HG02759 (cell line): ENCODE measurements at regions not wholly inside any gene's neighbourhood (a gene's known extent, or its start where the extent isn't known, plus 50 kb on each side); places are given as distances from the start of the nearest gene placed in this dataset.
"Not testable (repeated sequence)": the region's sequence is repeated elsewhere in the genome, so short reads cannot be mapped to it uniquely, and the experiment has no call there.

Source experiments
- ATAC-seq: cut with Tn5 transposase; IDR thresholded peaks from one replicate; pipeline ENCODE4 v1.9.1; 2021; ENCODE audit warnings: mild to moderate bottlenecking, moderate library complexity; ENCODE audit not compliant: unreplicated experiment

DNA sequence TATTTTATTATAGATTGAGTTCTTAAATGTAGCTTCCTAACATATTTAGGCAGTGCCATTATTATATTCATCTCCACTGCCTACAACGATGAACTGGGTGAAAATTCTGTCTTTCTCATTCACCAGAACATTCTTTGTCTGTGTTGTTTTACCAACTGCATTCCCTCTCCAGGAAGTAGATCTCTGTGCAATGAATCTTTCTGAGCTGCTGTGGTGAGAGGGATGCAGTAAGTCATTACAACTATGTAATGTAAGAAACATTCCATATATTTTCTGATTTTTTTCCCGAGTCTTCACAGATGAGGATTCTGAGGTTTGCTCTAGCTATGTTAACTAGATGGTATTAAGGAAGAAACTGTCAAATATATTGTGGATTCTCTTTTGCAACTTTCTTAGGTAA is 811.9 kb upstream of the PCDH7 start:
- ATAC-seq: no peak

DNA sequence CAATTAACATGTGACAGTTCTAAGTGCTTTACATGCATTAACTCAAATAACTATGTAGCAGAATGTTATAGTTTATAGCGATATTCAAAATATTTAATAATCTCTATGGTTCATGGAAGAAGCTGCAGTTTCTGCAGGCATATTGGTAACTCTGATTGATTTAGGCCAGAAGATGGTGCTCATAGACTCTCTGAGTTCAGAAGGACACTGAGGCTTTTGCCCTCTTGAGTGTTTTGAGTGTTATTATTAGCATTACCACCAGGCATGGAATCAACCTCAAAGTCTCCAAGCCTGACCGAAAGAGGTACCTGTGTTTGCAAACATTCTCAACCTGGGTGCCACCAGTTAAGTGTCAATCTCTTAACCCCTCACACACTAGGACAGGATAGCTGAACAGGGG is 792.3 kb upstream of the PCDH7 start:
- ATAC-seq: no peak

DNA sequence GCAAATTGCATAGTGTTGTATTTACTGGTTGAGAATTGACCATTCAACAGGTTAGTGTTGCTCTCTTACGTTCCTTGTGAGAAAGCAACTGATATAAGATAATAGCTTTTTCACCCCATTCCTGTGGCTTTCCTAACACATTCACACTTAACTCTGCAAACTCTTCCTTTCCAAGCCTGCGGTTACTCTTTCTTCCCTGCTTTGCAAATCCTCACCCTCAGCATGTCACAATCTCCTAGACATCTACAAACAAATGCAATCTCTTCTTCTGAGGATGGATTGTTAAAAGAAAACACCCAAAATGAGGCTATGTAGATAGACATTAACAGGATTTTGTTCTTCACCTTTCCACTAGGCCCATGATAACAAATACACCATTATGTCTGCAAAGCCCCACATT is 771.7 kb upstream of the PCDH7 start:
- no peak for ATAC-seq

DNA sequence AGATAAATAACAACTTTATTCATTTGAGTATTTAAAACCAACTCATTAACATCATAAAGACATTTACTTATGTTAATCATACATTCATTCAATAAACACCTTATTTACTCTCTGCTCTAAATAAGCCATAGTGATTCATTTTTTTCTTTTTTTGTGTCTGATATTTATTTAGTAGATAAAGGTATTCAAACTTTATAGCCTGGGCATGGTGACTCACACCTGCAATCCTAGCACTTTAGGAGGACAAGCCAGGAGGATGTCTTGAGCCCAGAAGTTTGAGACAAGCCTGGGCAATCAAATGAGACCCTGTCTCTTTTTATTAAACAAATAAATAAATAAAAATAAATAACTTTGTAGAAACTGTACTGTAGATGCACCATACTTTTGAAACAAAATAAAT is 771.3 kb upstream of the PCDH7 start:
- no peak for ATAC-seq

DNA sequence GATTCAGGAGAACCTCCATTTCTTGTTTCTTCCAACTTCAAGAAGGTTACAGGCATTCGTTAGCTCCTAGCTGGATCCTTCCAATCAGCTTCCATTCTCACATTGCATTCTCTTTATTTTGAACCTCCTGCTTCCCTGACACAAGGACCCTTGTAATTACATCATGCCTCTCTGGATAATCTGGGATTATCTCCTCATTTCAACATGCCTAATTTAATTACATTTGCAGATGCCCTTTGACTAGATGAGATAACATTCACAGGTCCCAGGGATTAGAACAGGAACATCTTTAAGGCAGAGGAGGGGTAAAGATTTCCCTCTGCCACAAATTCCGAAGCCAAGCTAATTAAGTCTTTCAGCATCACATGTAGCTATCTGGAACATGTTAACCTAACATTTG is 753.8 kb upstream of the PCDH7 start:
- no peak for ATAC-seq

DNA sequence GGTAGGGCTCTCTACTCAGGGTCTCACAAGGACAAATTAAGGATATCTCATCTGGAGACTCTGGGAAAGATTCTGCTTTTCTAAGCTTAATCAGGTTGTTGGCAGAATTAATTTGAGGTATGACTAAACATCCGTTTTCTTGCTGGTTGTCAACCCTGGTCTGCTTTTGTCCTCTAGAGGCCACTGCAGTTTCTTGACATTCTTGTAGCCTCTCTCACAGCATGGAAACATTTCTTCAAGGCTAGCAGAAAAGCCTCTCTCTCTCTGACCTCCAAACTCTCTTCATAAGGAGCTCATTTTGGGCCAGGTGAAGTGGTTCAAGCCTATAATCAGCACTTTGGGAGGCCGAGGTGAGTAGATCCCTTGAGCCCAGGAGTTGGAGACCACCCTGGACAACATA is 749.5 kb upstream of the PCDH7 start:
- ATAC-seq: no peak

DNA sequence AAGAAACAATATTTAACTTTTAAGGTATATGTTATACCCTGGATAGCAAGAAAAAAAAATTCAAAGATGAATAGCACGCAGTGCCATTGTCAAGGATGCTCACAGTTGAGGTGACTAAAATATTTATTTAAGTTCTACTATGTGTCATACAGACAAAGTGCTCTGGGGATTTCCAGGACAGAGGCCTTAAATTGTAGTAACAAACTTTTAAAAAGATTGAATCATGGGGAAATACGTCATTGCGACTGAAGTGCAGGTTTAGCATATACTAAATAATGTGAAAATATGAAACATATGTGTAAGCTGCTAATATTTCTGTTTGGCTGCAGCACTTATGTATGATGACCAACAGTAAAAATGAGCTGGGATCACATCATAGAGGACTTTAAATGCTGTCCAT is 748.0 kb upstream of the PCDH7 start:
- no peak for ATAC-seq

DNA sequence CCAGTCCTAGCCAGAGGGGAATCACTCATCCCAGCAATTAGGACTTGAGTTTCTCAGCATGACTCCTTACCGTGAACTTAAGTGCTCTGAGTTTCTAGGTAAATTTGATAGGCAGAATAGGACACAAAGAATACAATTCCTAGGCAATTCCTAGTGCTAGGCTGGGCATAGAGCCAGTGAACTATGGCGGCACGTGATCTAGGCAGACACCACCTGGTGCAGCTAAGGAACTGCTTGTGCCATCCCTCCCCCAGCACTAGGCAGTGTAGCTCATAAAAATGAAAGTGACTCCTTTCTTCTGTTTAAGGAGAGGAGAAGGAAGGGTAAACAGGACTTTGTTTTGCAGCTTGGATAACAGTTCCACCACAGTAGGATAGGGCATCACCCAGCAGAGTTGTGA is 736.3 kb upstream of the PCDH7 start:
- no peak for ATAC-seq

DNA sequence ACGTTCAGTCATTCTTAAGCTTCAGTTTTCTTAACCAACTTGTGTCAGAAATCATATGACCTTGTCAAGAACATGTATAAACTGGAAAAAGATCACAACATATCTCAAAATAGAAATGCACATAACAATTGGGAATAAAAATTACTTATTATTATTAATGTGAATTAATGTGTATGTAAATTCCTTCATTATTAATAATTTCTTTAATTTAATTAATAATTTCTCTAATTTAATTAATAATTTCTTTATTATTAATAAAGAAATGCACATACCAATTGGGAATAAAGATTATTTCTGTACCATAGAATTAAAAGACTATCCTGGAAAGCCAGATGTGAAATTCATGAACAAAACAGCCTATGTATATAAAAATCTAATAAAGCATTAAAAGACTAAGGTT is 718.5 kb upstream of the PCDH7 start:
- no peak for ATAC-seq

DNA sequence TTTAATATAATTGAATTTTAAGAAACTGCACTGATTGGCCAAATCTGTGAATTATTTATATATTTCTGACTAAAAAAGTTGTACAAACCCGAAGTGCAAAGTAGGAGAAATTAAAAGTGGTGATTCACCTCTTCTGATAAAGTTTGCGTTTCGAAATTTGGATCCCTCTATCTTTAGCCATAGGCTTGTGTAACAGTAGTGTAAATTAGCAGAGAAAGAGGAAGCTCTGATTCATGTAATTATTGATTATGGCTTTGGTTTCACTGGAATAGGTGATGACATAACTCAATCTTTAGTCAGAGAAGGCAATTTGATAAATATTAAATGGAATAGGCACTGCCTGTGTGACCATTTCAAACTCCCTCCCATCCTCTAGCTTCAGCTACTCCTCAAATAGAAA is 717.8 kb upstream of the PCDH7 start:
- no peak for ATAC-seq

DNA sequence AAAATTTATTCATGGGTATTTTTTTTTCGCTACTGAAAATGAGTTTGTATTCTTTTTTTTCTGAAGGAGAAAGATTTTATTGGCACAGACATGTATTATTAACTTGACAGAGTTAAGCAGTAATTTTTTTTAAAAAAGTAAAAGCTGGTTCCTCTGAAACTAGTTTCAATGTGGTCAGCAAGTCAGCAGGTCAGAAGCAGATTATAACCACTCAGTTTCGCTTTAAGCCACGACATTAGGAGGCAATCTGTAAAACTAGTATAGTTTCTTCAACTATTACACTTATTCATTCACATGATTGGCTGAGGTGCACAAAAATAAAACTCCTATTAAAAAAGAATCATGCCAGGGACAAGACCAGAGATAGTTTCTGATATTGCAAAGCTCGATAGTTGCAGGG is 714.2 kb upstream of the PCDH7 start:
- no peak for ATAC-seq

DNA sequence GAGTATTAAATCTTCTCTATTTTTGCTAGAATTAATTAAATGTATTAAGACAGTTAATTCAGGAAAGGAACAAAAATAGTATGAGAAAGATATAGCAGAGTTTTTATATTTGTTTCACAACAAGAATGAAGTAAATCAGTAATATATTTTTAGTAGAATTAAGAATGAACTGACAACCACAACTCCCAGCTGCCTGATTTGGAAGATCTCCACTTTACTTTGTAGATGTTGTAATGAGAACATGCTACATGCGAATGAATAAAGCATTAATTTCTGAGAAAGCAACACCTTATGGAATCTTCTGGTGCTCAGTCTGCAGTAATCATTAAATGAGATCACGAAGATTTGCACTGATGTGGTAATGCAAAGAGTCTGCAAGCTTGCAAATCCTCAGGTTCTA is 695.6 kb upstream of the PCDH7 start:
- ATAC-seq: no peak

DNA sequence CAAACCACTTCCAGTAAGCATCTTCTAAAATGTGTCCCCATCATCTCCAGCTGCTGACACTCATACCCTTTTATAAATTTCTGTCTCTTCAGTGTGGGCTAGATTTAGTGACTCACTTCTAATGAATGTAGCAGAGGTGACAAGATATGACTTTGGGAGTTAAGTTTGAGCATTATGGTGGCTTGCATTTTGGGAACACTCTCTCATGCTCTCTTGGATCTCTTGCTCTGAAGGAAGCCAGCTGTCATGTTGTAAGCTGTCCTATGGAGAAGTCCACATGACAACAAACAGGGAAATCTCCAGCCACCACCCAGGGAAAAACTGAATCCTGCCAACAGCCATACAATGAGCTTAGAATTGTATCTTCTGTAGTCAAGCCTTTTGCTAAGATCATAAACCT is 691.3 kb upstream of the PCDH7 start:
- ATAC-seq: no peak

DNA sequence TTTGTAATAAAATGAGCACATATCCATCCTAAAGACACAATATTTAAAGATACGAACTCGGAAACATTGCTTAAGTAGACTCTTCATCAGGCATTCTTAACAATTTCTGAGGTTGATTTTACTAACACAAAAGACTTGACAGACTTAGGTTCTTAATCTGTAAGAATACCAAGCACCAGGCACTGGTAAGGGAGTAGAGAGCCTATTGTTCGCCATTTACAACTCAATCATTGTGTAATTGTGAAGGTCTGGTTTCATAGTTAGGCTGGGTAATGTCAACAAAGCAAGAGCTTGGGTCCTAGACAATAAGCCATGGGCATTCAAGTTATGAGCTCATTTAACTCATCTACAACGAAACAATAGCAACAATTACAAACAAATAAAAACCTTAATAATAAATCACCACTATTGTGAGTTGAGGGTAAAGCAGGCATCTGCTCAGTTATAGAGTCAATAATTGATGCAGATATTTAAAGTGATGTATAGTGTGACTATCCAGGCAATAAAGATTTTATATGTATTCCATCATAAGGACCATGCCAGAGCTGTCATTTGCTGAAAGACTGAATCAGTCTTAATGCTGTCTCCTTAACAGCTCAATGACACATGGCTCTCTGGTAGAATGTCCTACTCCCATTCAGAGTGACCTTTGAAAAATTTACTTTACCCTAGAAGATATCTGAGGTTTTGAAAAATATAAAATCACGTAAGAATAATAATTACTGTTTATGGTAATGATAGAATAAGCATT is 664.0 kb upstream of the PCDH7 start:
- no peak for ATAC-seq

DNA sequence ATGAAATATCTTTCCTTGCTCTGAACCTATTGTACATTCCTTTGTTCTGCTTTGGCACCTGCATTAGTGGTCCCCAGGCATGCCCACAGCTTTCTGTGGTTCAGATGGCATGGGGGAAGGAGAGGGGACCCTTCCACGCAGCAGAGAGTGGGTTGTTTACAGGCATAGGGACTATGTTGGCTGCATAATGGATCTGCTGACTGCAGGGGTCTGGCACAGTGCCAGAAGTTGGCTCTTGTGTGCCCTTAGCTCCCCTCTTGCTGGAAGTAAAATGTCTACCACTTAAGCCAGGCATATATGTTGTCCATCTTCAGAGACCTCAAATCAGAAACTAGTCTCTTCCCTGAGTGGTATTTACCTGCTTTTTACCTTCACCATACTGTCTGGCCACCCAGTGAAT is 651.9 kb upstream of the PCDH7 start:
- no peak for ATAC-seq

DNA sequence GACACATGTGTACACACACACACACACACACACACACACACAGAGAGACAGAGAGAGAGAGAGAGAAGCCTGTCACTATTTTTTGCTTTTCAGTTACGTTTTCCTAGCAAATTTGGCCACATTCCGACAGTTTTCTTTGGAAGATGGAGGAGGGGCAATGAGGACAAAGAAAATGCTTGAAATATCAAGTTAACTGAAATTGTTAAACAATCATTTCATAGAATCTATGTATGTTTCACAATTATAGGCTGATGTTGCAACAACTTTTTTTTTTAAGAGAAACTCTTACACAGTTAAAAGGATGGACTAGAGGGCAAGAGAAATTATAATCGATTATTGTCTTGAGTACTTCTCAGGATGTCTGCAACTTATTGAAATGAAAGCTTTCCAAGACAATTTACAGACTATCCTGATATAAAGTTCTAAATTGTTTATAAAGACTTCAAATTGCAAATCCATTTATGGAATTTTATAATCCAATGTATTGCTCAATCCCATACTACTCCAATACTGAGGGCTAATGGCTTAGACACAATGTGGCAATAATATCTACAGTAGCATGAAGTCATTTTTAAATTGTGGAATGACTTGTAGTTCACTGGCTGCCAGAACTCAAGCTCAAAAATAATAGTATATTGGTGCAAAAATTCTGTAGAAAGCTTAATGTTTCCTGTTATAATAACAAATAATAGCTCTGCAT is 647.0 kb upstream of the PCDH7 start:
- no peak for ATAC-seq

DNA sequence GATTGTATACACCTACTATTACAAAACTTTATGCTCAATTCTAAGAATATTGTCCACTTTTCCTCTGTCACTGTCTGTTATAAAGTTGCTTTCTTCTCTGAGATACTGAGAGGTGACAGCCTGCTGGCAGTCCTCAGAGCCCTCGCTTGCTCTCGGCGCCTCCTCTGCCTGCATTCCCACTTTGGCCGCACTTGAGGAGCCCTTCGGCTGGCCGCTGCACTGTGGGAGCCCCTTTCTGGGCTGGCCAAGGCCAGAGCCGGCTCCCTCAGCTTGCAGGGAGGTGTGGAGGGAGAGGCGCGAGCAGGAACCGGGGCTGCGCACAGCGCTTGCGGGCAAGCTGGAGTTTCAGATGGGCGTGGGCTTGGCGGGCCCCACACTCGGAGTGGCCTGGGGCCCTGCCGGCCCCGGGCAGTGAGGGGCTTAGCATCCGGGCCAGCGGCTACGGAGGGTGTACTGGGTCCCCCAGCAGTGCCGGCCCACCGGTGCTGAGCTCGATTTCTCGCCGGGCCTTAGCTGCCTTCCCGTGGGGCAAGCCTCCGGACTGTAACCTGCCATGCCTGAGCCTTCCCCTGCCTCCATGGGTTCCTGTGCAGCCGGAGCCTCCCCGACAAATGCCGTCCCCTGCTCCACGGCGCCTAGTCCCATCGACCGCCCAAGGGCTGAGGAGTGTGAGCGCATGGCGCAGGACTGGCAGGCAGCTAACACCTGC is 627.6 kb upstream of the PCDH7 start:
- ATAC-seq: not testable (repeated sequence)

DNA sequence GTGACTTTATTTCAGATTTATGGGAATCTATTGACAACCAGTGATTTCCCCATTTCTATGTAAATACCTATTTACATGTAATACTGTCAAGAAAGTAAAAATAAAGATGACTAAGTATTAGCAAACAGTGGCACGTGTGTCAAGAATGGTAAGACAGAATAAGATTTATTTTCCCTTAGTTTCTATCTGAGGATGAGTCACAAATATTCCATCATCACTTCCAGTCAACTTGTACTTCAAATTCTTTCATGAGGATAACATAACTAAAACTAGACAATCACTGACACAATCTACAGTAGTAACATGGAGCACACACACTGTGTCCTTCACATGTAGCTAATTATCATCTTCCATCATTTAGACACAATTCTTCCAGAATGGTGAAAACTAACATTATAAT is 625.3 kb upstream of the PCDH7 start:
- no peak for ATAC-seq

DNA sequence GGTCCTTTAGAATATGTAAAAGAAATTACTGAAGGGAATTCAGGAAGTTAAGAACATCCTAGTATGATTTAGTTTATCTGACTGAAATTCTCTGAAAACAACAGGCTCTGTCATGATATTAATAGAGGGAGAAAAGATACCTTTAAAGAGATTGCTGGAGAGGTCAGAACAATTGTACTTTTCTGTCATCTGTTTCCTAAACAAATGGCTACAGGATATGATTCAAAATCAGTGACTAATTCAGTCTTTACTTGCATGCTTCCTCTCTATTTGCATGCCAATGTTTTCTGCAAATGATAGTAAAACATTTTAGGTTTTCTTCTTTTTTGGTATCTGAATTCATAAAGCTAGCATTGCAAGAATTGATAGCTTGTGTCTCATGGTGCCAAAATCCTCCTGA is 616.7 kb upstream of the PCDH7 start:
- no peak for ATAC-seq

DNA sequence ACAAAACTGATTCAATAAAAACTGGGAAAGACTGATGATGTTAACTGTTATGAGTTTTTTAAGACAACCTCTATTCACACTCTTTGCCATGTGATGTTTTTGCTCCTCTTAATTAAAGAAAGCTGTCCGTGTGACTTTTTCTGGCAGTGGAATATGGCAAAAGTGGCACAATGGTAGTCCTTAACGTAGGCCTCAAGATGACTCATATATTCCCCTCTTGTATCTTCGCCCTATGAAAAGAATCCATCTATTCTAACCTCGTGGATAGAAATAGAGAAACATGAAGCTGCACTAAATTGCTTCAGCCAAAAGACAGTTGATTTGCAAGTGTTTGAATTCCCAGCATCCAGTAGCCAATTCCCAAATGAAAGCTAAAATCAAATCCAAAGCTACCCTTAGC is 603.8 kb upstream of the PCDH7 start:
- ATAC-seq: no peak

DNA sequence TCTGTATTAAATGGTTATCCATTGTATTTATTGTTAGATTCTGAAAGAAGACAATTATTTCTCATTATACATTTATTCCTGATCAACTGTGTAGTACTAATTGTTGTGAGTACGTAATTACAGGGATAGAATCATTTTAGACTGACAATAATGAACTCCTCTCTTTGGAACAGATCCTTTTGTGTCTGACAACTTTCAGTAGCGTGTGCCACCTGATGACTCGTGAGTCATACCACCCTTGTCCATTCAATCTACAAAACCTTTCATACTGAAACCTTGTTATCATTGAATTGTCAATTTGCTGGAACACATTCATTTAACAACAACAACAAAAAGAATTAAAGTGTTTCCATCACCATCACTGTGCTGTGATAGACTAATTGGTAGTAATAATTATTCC is 602.7 kb upstream of the PCDH7 start:
- no peak for ATAC-seq

DNA sequence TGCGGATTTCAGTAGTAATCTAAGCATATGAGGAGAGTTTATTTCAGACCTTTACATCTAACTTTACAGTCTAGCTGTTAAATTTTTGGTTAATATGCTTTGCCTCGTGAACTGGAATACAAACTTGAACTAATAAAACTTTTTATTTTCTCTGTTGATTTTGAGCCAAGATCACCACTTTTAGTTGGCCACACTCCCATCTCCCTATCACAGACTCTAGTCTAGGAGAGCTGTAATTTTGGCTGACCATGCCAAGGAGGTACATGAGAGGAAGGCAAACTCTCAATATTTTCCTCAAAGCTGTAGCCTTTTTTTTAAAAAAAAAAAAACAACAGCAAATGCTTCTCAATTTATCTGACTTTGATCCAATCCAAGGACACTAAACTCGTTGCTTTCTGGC is 597.5 kb upstream of the PCDH7 start:
- ATAC-seq: no peak
